Body of pancreas (tissue), 4 donors: ENCODE measurements at regions not wholly inside any gene's neighbourhood (a gene's known extent, or its start where the extent isn't known, plus 50 kb on each side); places are given as distances from the start of the nearest gene placed in this dataset.
A peak's percentile ranks its signal among the peaks of the same experiment; 100 is the strongest.

Experiments used
- ATAC-seq: fragments of 150-250 bp; one replicate; pipeline ENCODE4 v1.9.1; 2016
- DNase-seq, 4 donors: peaks; one replicate each; pipeline ENCODE4 v3.0.0-alpha.2; 2019
- H3K27ac ChIP-seq, 4 donors: fragments of 200-600 bp; sonication (generic); 1 replicate in 3 of 4; 2 replicates in 1 of 4; pipeline versions ENCODE4 v1.5.1 to v1.6.1; 2016 to 2019; ENCODE audit warnings: mild to moderate bottlenecking in 1 of 4, mixed read lengths in 1 of 4, moderate library complexity in 1 of 4
- H3K27me3 ChIP-seq, 2 donors: fragments of 200-600 bp; sonication (generic); one replicate each; pipeline ENCODE4 v1.6.0; 2016; ENCODE audit warnings: mild to moderate bottlenecking in 1 of 2
- H3K36me3 ChIP-seq, 2 donors: fragments of 200-600 bp; sonication (generic); replicated peaks in 1 of 2; 2 replicates each; pipeline ENCODE4 v1.5.1; 2016; ENCODE audit warnings: low read depth in 2 of 2; ENCODE audit not compliant: insufficient read depth in 1 of 2
- H3K4me1 ChIP-seq: fragments of 200-600 bp; sonication (generic); one replicate; pipeline ENCODE4 v1.6.0; 2016
- H3K4me3 ChIP-seq, 2 donors: fragments of 200-600 bp; sonication (generic); 1 replicate in 1 of 2; 2 replicates in 1 of 2; pipeline ENCODE4 v1.5.1; 2016 to 2019
- H3K9me3 ChIP-seq, 3 donors: fragments of 200-600 bp; sonication (generic); 1 replicate in 2 of 3; 2 replicates in 1 of 3; pipeline ENCODE4 v1.5.1; 2016
- CTCF ChIP-seq, 7 experiments: fragments of 450-650 bp in 4 of 7; fragments of 200-600 bp in 3 of 7; sonication (generic) in 3 of 7; IDR thresholded peaks; one replicate each; pipeline ENCODE4 v1.5.1; 2016 to 2019; ENCODE audit warnings: antibody characterized with exemption in 7 of 7
- POLR2A ChIP-seq, 3 donors: fragments of 450-650 bp; IDR thresholded peaks; one replicate each; pipeline ENCODE4 v1.6.1; 2016; ENCODE audit warnings: antibody characterized with exemption in 3 of 3, mild to moderate bottlenecking in 2 of 3
- WGBS, 2 donors: methylation state at CpG; one replicate each; pipeline ENCODE4 v1.1.5; 2017; 5-methylcytosine and 5-hydroxymethylcytosine counted together
- intact Hi-C: fragments of 100-400 bp; cut with DNase I; formaldehyde crosslinking; loops from one replicate; pipeline ENCODE4 v1.15.1; 2023

- Histone ChIP-seq H3K4me3 (no peak overlapping the region), H3K36me3 (no peaks in the 10 kb centered on the region), H3K9me3 (no peaks in the 10 kb centered on the region), H3K4me1 (no peaks in the 10 kb centered on the region), H3K27ac (no peak overlapping the region), H3K27me3 (no peaks in the 10 kb centered on the region)
- intact Hi-C loops: no loop called here
- ATAC-seq: no peak
- TF ChIP-seq CTCF (IDR thresholded peaks at IDR 0.05) (no peak), POLR2A (IDR thresholded peaks at IDR 0.05) (peak in 1 of 3 donors; percentile 5)
- 65 to 68% methylated on average over 13 of the region's 13 CpGs for WGBS, 2 donors
- no peak for DNase-seq
Observed at GRCh38 chr11:133747409-133747808, 97.9 kb downstream of the SPATA19 start.

GRCh38 chr11:133746663-133747306 is 98.5 kb downstream of the SPATA19 start:
- DNase-seq (no peak), ATAC-seq (no peak)
- Histone ChIP-seq H3K27ac (no peak overlapping the region), H3K4me1 (no peaks in the 10 kb centered on the region), H3K27me3 (no peaks in the 10 kb centered on the region), H3K36me3 (no peaks in the 10 kb centered on the region), H3K9me3 (no peaks in the 10 kb centered on the region), H3K4me3 (no peak overlapping the region)
- WGBS, 2 donors: 55 to 67% methylated on average over 14 to 18 of the region's 18 CpGs
- TF ChIP-seq CTCF (IDR thresholded peaks at IDR 0.05): no peak
- no peak for TF ChIP-seq POLR2A (IDR thresholded peaks at IDR 0.05)
- intact Hi-C loops: no loop called here

GRCh38 chr11:133745791-133746190 is 99.5 kb downstream of the SPATA19 start:
- WGBS, 2 donors: 36 to 43% methylated on average over 4 of the region's 4 CpGs
- Histone ChIP-seq H3K27ac (no peak overlapping the region), H3K36me3 (no peaks in the 10 kb centered on the region), H3K27me3 (no peaks in the 10 kb centered on the region), H3K9me3 (no peaks in the 10 kb centered on the region), H3K4me1 (no peaks in the 10 kb centered on the region), H3K4me3 (no peak overlapping the region)
- TF ChIP-seq POLR2A (IDR thresholded peaks at IDR 0.05) (no peak), CTCF (IDR thresholded peaks at IDR 0.05) (no peak)
- intact Hi-C loops: no loop called here
- DNase-seq (no peak), ATAC-seq (no peak)

GRCh38 chr11:133742353-133742752 is 103.0 kb downstream of the SPATA19 start:
- H3K4me1 ChIP-seq: no peaks in the 10 kb centered on the region
- ATAC-seq (no peak), DNase-seq (no peak)
- no peaks in the 10 kb centered on the region for H3K27me3 ChIP-seq
- WGBS, 2 donors: 43 to 58% methylated on average over 3 of the region's 3 CpGs
- intact Hi-C loops: no loop called here
- H3K9me3 ChIP-seq: no peaks in the 10 kb centered on the region
- no peak overlapping the region for H3K27ac ChIP-seq
- no peak overlapping the region for H3K4me3 ChIP-seq
- TF ChIP-seq CTCF (IDR thresholded peaks at IDR 0.05) (no peak), POLR2A (IDR thresholded peaks at IDR 0.05) (no peak)
- H3K36me3 ChIP-seq: no peaks in the 10 kb centered on the region

GRCh38 chr11:133740963-133741362 is 104.3 kb downstream of the SPATA19 start:
- WGBS, 2 donors: 65 to 68% methylated on average over 12 of the region's 12 CpGs
- ATAC-seq (no peak), DNase-seq (no peak)
- no peaks in the 10 kb centered on the region for H3K36me3 ChIP-seq
- H3K27ac ChIP-seq: no peak overlapping the region
- TF ChIP-seq CTCF (IDR thresholded peaks at IDR 0.05) (no peak), POLR2A (IDR thresholded peaks at IDR 0.05) (no peak)
- H3K4me1 ChIP-seq: no peaks in the 10 kb centered on the region
- intact Hi-C loops: no loop called here
- H3K27me3 ChIP-seq: no peaks in the 10 kb centered on the region
- no peaks in the 10 kb centered on the region for H3K9me3 ChIP-seq
- H3K4me3 ChIP-seq: no peak overlapping the region
